SU-DHL-6 (cell line): ENCODE measurements at regions not wholly inside any gene's neighbourhood (a gene's known extent, or its start where the extent isn't known, plus 50 kb on each side); places are given as distances from the start of the nearest gene placed in this dataset.

Source experiments
- EZH2phosphoT487 ChIP-seq: fragments of 200-600 bp; sonication (generic), shearing (Covaris generic); conservative IDR thresholded peaks from 2 replicates; pipeline ENCODE4 v1.6.1; 2018; ENCODE audit warnings: mild to moderate bottlenecking, antibody characterized with exemption, low read length, moderate library complexity, mixed read lengths
- TF ChIP-seq, protein P1 (sequence below): fragments of 200-600 bp; sonication (generic); IDR thresholded peaks from one replicate; pipeline ENCODE4 v1.5.1; 2017; ENCODE audit warnings: antibody characterized with exemption, mild to moderate bottlenecking, low read length, moderate library complexity; ENCODE audit not compliant: insufficient read depth, poor library complexity, severe bottlenecking

DNA sequence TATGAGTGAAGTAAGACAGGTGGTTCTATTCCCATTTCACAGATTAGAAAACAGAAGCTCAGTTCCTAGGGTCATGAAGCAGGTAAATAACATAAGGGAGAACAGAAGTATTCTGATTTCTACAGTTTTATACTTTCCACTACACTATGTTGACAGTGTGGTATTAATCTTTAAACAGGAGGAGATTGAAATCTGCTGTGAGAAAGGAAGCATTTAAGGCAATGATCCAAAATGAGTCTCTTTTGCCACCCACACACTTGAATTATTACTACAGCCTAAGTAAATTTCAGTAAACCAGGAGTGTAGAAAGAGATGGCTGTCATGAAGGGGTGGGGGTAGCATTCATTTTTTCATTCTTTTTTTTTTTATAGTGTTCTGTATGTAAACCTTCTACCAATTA, 893.0 kb downstream of the C4orf33 start:
- TF ChIP-seq, protein P1, sequence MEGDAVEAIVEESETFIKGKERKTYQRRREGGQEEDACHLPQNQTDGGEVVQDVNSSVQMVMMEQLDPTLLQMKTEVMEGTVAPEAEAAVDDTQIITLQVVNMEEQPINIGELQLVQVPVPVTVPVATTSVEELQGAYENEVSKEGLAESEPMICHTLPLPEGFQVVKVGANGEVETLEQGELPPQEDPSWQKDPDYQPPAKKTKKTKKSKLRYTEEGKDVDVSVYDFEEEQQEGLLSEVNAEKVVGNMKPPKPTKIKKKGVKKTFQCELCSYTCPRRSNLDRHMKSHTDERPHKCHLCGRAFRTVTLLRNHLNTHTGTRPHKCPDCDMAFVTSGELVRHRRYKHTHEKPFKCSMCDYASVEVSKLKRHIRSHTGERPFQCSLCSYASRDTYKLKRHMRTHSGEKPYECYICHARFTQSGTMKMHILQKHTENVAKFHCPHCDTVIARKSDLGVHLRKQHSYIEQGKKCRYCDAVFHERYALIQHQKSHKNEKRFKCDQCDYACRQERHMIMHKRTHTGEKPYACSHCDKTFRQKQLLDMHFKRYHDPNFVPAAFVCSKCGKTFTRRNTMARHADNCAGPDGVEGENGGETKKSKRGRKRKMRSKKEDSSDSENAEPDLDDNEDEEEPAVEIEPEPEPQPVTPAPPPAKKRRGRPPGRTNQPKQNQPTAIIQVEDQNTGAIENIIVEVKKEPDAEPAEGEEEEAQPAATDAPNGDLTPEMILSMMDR, result no peak
- no peak for TF ChIP-seq EZH2phosphoT487
